GM21390 (cell line): ENCODE measurements at regions not wholly inside any gene's neighbourhood (a gene's known extent, or its start where the extent isn't known, plus 50 kb on each side); places are given as distances from the start of the nearest gene placed in this dataset.

Source experiments
- ATAC-seq: cut with Tn5 transposase; IDR thresholded peaks from one replicate; pipeline ENCODE4 v1.9.1; 2021; ENCODE audit not compliant: unreplicated experiment

DNA sequence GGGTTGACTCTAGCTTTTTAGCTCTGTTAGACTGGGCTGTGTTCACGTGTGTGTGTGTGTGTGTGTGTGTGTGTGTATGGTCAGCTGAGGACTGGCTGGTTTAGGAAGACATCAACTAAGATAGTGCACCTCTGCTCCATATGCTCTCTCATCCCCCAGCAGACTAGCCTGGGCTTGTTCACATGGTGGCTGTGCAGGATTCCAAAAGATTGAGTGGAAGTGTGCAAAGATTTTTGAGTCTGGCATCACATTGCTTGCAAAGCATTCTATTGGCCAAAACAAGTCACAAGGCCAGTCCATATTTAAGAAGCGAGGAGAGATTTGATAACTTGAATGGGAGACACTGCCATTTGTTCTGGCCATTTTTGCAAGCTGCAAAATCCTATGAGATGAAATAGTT, 79.7 kb upstream of the C11orf87 start:
- no peak for ATAC-seq

DNA sequence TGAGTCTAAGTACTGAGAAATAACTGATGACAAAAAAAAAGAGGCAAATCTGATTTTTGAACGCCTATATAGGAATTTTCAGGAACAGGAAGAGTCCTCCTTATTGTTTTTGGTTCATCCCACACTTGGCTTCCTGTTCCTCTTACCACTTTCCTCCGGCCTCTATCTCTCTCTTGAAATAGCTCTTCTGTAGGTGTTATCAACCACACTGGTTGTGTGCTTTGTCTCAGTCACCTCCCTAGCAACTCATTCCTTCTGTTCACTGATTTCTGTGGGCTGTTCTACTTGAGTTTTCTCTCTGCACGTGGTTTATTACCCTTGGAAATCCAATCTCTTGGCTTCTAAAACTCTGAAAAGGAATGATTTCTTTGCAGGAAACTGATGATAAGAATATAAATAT, 78.7 kb upstream of the C11orf87 start:
- ATAC-seq: no peak

DNA sequence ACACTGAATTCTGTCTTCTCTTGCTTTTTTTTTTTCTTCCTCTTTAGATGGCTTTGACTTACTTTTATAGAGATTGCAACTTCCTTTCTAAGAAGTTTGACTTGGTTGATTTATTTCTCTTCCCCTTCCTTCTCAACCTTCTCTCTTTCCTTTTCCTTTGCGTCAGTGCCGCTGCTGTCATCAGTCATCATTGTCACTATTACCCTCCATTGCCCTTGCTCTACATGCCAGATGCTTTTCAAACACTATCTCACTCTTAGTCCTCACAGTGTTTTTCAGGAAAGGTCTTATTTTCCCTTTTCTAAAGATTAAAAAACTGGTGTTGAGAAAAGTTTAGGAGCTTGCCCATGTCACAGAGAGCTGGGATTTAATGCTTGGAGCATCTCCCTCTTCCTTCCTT, 74.7 kb upstream of the C11orf87 start:
- ATAC-seq: no peak

DNA sequence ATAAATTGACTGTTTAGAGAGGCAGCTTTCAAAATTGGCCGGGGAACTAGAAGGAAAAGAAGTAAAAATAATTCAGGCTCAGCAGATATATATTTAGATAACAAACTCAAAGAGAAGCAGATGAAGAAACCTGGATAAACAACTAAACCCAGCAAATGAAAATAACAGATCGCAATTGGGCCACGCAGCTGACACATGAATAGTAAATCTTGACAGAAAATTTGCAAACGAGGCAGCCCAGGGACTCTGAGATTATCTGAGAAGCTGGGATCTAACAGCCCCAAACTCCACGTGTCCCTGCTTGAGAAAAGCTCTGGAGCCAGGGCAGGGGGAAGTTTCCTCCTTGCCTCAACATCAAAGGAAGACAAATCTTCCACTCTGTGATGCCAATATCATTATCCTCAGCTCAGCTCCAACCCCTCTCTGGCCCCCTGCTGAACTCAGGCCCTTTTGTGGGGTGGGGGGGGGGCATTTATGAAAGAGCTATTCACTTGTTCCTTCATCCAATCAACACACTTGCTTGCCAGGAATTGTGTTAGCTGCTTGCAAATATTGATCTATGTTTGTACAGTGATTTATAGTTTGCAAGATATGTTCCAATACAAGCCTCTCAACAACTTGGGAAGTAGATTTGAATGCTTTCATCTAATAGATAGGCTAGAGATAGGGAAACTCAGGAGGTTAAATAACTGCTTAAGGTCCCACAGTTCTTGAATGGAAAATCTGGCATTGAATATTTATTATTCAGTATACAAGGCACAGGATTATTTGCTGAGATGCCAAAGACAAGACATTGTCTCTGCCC, 72.5 kb upstream of the C11orf87 start:
- no peak for ATAC-seq

DNA sequence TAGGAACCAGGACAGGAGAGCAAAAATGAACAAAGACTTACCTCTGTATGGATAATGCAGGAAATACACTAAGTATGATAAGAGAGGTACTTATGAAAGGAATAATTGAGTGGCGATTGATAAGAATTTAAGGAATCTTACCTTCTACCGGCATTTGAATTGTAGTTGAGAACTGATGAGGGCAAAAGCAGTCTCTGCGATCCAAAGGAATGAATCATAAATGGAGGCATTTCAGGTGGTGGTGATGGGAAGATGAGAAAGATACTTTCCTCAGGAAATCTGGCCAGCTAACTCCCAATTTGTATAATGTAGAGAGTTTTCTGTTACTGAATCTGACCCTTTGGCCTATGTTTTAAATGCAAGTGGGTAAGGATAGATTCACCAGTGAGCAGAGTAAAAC, 71.9 kb upstream of the C11orf87 start:
- ATAC-seq: no peak

DNA sequence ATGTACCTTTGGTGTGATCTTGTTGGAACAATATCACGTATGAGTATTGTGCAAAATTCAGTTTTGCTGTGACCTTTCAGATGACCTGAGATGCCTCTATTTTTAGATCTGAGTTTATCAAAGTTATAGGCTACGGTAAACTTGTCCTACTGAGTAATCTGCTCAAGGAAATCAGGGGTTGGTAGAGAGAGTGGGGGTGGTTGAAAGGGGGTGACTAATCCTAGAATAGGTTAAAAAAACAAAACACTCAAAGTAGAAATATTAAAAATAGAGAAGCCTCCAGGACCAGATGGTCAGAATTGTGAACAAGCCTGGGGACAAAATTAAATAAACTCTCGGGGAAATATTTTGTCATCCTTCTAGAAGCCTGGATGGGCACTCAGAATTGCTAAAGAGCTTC, 59.9 kb upstream of the C11orf87 start:
- no peak for ATAC-seq

DNA sequence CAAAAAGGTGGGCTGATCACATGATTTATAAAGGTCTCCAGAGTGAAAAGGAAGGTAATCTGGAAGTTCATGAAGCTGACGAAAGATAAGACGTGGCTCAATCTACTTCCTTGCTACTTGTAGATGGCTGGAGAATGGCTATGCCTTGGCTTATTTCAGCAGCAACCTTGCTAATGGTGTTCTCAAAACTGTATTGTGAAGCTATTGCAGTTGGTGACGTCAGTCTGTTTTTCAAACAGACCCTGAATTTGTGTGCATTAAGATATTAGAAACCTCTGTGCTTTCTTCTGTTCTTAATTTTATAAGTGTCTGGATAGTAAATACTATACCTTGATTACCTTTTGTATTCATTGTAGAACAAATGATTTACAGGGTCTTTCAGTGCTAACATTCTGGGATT, 58.3 kb upstream of the C11orf87 start:
- ATAC-seq: no peak

DNA sequence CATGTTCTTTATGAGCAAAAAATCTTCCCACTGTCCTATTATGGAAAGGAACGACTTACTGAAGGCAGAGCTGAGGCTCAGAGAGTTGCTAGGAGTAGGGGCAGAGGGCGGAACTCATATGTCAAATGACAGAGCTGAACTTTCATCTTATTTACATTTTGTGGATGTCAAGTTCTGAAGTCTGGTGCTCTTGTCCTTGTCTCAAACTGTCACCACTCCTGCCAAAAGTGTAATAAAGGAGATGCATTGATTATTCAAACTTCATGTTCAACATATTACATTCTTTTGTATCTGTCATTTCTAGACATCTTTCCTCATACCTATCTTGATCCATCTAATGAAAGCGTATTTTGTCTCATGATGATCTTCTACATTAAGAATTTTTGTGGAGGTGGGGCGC, 57.1 kb upstream of the C11orf87 start:
- no peak for ATAC-seq

DNA sequence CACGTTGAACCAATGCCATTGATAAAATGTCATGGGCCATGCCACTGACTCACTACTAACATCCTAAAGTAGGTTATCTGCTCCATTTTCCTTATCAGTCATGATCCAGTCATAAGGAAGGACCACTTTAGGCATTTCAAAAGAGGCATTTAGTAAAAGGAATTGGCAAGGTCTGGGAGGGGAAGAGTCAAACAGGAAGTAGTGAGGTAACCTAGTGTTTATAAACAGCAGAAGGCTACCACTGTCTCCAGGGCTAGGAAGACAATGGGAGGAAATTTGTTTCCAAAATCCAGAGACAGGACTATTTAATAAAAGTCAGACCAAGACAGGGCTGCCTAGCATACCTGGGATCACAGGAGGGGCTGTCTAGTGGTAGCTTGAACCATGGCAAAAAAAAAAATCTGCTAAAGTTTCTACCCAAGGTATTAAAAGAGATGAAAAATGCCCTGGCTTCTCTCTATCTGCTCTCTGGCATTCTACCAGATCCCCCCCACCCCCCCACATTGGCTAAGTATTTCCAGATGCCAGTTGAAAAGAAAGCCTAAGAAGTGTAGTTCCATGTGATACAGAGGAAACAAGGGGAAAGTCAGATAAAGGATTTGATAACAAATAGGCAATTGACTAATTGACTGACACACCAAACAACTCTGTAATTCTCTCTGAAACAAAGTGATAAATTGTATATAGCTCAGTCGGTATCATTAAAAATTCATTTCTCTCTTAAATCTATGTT, 50.4 kb upstream of the C11orf87 start:
- ATAC-seq: no peak
